HUES6 (cell line): ENCODE measurements at regions not wholly inside any gene's neighbourhood (a gene's known extent, or its start where the extent isn't known, plus 50 kb on each side); places are given as distances from the start of the nearest gene placed in this dataset.

Experiments used
- H3K27ac ChIP-seq: 2 replicates; pipeline ENCODE4 v1.7.0; 2013; ENCODE audit warnings: low read depth, mild to moderate bottlenecking, low read length, inconsistent platforms
- H3K27me3 ChIP-seq: 2 replicates; pipeline ENCODE4 v1.6.1; 2013; ENCODE audit warnings: low read length; ENCODE audit not compliant: control insufficient read depth, insufficient read depth
- H3K36me3 ChIP-seq: 2 replicates; pipeline ENCODE4 v1.6.1; 2013; ENCODE audit warnings: low read length; ENCODE audit not compliant: control insufficient read depth, insufficient read depth
- H3K4me1 ChIP-seq: 2 replicates; pipeline ENCODE4 v1.6.1; 2013; ENCODE audit warnings: low read length; ENCODE audit not compliant: control insufficient read depth, insufficient read depth
- H3K4me3 ChIP-seq: 2 replicates; pipeline ENCODE4 v1.5.1; 2013; ENCODE audit warnings: low read depth, low read length
- H3K9ac ChIP-seq: one replicate; pipeline ENCODE4 v1.6.1; 2013; ENCODE audit warnings: mild to moderate bottlenecking, low read length
- H3K9me3 ChIP-seq: 2 replicates; pipeline ENCODE4 v1.6.1; 2013; ENCODE audit warnings: low read depth, low read length; ENCODE audit not compliant: control insufficient read depth, insufficient read depth

DNA sequence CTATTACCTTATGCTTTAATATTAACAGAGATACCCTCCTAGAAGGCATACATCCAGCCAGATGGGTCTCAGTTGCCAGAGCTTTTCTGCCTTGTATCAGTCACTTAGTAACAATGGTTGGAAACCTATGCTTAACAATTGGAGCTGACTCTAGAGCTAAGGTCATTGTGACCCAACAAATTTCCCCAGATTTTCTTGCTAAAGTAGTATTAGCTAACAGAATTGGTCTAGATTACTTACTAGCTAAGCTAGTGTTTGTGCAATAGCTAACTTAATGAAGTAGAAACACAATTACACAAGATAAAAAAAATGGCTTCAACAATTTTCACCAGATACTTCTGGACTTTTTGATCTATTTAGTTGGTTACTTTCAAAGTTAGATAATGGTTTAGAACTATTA, 236.9 kb downstream of the NSUN3 start:
- Histone ChIP-seq H3K27ac (no peak overlapping the region), H3K36me3 (no peaks in the 10 kb centered on the region), H3K4me1 (peaks cover 10% of the 10 kb centered on the region; the same call in 1 of the 2 replicates), H3K9ac (no peak overlapping the region), H3K27me3 (no peaks in the 10 kb centered on the region), H3K4me3 (no peak overlapping the region), H3K9me3 (no peaks in the 10 kb centered on the region)

DNA sequence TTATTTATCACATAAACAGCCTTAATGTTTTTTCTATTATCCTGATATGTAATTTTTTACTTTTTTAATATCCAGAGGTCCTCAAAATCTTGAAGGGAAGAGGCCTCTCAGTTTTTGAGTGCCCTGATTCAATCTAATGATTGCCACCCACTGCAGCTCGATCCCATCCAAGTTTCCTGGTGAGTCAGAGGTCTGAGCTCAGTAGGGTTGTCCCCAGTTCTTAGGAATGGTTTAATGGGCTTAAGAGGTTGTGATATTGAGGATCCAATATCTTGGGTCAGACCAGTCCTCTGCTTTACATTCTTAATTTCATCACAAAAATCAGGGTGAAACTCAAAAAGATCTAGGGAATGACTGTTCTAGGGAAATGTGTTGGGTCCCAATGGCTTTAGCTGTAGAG, 238.5 kb downstream of the NSUN3 start:
- Histone ChIP-seq H3K9me3 (no peaks in the 10 kb centered on the region), H3K9ac (no peak overlapping the region), H3K36me3 (no peaks in the 10 kb centered on the region), H3K27me3 (no peaks in the 10 kb centered on the region), H3K4me1 (peaks cover 23% of the 10 kb centered on the region), H3K4me3 (no peak overlapping the region), H3K27ac (no peak overlapping the region)

- H3K36me3 ChIP-seq, result no peaks in the 10 kb centered on the region
- no peaks in the 10 kb centered on the region for H3K9me3 ChIP-seq
- H3K4me1 ChIP-seq, result peaks cover 30% of the 10 kb centered on the region
- no peaks in the 10 kb centered on the region for H3K27me3 ChIP-seq
- no peak overlapping the region for H3K4me3 ChIP-seq
- H3K27ac ChIP-seq, result no peak overlapping the region
- H3K9ac ChIP-seq, result no peak overlapping the region
Observed at GRCh38 chr3:94303266-94303665, 240.4 kb downstream of the NSUN3 start.

DNA sequence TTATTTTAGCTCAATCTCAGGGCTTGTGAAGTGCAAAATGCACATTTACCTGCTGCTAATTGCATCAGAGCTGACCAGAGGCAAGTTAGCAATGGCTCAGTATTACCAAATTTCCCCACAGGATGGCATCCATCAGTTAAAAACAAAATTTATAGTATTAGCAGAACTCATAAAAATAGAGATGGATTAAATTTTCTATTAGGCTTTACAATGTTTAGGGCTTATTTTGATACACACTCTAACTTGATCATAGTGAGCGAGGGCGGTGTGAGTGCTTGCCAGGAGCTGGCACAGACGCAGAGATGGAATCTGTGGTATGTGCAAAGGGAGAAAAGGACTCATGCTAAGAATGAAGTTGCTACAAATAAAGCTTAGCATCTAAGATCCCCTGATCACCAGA, 241.0 kb downstream of the NSUN3 start:
- Histone ChIP-seq H3K9ac (no peak overlapping the region), H3K4me3 (no peak overlapping the region), H3K9me3 (no peaks in the 10 kb centered on the region), H3K4me1 (peaks cover 30% of the 10 kb centered on the region), H3K27me3 (no peaks in the 10 kb centered on the region), H3K36me3 (no peaks in the 10 kb centered on the region), H3K27ac (no peak overlapping the region)

GRCh38 chr3:94304954-94305353, 242.1 kb downstream of the NSUN3 start:
- H3K27ac ChIP-seq, result no peak overlapping the region

DNA sequence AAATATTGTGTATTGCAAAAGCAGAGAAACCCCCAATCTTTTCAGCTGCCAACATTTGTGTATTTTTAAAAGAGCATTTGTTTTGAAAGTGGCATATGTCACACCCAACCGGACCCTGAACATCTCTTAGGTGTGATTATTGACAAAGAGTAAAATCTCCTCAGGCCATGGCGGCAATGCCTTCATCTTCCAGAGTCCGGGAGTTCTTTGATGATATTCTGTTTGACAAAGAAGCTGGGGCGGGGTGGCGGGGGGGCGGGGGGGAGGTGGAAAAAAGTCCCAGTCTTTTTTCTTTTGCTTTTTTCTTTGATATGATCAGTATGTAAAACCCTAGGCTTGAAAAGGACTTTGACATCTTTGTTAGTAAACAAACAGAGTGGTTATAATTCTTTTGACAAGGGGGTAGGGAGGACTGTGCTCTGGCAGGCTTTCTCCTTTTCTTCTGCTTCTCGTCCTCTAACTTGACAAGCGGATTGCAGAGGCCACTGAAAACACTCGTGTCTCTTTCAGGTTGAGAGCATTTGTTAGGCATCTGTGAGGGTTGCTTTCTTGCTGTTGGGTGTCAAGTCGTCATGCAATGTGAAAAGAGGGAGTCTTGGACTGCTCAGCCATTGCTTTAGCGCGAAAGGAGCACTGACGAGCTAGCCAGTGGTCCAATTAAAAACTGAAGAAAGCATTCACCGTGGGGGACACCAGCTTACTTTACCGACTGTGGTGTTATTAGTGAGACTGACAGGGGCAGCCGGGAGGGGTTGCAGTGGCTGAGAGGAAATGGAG, 243.2 kb downstream of the NSUN3 start:
- peak overlapping the region; percentile 36; the same call in 1 of the 2 replicates for H3K4me3 ChIP-seq
- H3K27ac ChIP-seq, result no peak overlapping the region; the same call in 1 of the 2 replicates
- H3K9ac ChIP-seq, result peak overlapping the region; percentile 36

More at GRCh38 chr3:94304954-94305353, 242.1 kb downstream of the NSUN3 start:
- Histone ChIP-seq H3K4me1 (peaks cover 30% of the 10 kb centered on the region), H3K4me3 (no peak overlapping the region), H3K9me3 (no peaks in the 10 kb centered on the region), H3K36me3 (no peaks in the 10 kb centered on the region), H3K27me3 (no peaks in the 10 kb centered on the region), H3K9ac (no peak overlapping the region)

DNA sequence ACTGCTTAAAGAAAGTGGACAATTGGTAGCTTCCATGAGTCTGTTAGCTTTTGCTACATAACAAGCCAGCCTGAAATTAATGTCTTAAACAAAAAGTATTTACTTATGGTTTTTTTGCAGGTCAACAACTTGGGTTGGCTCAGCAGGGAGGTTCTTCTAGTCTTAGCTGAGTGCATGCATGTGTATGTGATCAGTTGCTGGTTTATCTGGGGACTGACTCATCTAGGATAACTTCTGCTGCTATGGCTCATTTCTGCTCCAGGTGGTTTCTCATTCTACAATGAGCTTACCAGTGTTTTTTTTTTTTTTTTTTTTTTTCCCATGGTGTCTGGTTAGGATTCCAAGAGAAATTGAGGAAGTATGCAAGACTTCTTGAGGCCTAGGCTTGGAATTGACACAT, 244.7 kb downstream of the NSUN3 start:
- H3K36me3 ChIP-seq, result no peaks in the 10 kb centered on the region
- H3K27ac ChIP-seq, result no peak overlapping the region
- no peaks in the 10 kb centered on the region for H3K9me3 ChIP-seq
- peaks cover 30% of the 10 kb centered on the region for H3K4me1 ChIP-seq
- H3K4me3 ChIP-seq, result no peak overlapping the region
- H3K27me3 ChIP-seq, result no peaks in the 10 kb centered on the region
- no peak overlapping the region for H3K9ac ChIP-seq

More for the DNA sequence above, 243.2 kb downstream of the NSUN3 start:
- no peaks in the 10 kb centered on the region for H3K27me3 ChIP-seq
- peaks cover 30% of the 10 kb centered on the region for H3K4me1 ChIP-seq
- no peaks in the 10 kb centered on the region for H3K36me3 ChIP-seq
- H3K9me3 ChIP-seq, result no peaks in the 10 kb centered on the region

DNA sequence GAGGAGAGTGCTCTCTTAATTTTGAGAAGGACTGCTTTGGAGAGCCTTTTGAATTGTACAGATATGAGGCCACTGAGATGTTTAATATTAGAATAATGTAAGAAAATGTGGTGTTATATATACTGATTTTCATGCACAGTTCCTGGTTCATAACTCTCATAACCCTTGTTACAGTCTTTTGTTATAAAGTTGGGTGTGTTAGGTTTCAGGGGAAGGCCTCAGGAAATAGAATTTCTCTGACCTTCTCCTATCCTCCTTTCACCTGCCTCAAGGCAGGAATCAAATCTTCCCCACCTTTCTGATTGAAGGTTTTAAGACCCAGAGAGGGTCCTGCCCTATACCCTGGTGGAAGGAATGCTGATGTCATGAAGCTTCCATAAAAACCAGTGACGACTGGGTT, 245.9 kb downstream of the NSUN3 start:
- no peaks in the 10 kb centered on the region for H3K27me3 ChIP-seq
- peaks cover 25% of the 10 kb centered on the region for H3K4me1 ChIP-seq
- H3K36me3 ChIP-seq, result no peaks in the 10 kb centered on the region
- H3K4me3 ChIP-seq, result no peak overlapping the region
- H3K27ac ChIP-seq, result no peak overlapping the region
- H3K9ac ChIP-seq, result no peak overlapping the region
- H3K9me3 ChIP-seq, result no peaks in the 10 kb centered on the region

DNA sequence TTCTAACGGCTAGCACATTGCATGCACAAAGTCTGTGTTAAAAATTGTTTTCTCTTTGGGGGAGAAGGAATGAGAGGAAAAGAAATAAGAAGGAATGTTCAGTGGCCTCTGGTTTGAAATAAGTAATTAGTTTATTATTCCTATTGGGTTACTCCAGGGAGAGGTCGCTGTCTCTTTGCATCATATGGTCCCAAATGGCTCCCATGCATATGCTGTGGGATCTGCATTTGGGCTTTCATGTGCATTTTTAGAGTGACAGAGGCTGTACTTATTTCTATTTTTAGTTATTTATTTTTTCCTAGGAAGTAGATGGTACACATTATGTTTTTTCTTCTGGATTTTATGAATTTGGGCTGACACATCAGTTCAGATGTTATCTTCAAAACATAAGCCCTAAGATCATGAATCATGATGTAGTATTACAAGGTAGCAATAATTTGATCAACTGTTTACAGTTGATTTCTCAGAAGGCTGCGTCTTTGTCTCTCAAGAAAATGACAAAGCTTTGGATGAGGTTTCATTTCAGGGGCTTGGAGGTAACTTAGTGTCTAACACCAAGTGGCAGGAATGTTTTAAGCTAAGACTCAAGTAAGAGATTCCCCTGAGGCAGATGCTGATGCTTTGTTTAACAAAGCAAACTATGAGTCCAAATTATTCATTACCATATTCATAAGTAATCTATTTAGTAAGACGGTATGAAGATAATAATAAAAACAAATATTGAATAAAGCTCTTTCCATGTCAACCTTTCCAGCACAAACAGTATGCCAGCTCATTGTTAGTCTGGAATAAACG, 247.7 kb downstream of the NSUN3 start:
- H3K9me3 ChIP-seq, result no peaks in the 10 kb centered on the region
- no peak overlapping the region for H3K27ac ChIP-seq

DNA sequence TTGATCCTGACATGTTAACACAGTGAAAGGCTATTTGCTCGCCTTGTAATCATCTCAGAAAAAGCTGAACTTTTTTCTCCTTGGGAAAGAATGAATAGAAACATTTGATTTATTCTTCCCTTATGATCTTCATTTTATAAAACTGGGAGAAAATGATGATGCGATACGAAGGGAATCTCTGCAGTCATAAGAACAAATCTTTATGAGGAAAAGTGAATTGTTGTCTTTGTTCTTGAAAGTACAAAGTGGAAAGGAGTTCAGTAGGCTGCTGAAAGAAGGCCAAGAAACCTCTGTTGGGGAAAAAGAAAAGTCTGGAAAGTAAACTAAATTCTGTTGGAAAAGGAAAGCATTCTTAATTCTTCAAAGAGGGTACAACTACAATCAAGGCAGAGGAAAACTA, 248.8 kb downstream of the NSUN3 start:
- Histone ChIP-seq H3K9me3 (no peaks in the 10 kb centered on the region), H3K9ac (no peak overlapping the region), H3K27me3 (no peaks in the 10 kb centered on the region), H3K27ac (no peak overlapping the region), H3K4me1 (peaks cover 4% of the 10 kb centered on the region), H3K36me3 (no peaks in the 10 kb centered on the region), H3K4me3 (no peak overlapping the region)

More for the DNA sequence above, 247.7 kb downstream of the NSUN3 start:
- peaks cover 13% of the 10 kb centered on the region for H3K4me1 ChIP-seq
- H3K27me3 ChIP-seq, result no peaks in the 10 kb centered on the region
- no peaks in the 10 kb centered on the region for H3K36me3 ChIP-seq
- no peak overlapping the region for H3K9ac ChIP-seq
- no peak overlapping the region for H3K4me3 ChIP-seq

GRCh38 chr3:94314218-94314883, 251.5 kb downstream of the NSUN3 start:
- Histone ChIP-seq H3K4me3 (no peak overlapping the region), H3K36me3 (no peaks in the 10 kb centered on the region), H3K4me1 (no peaks in the 10 kb centered on the region), H3K27ac (no peak overlapping the region), H3K9me3 (no peaks in the 10 kb centered on the region), H3K27me3 (no peaks in the 10 kb centered on the region), H3K9ac (no peak overlapping the region)
